Dendritic cell treated with granulocyte-macrophage colony-stimulating factor and Interleukin-4, amounts not matched to agents 40 ng/mL and 50 ng/mL, for 4 days (primary cell): ENCODE measurements at regions not wholly inside any gene's neighbourhood (a gene's known extent, or its start where the extent isn't known, plus 50 kb on each side); places are given as distances from the start of the nearest gene placed in this dataset.

ENCODE experiments used
- H3K27ac Mint-ChIP-seq: one replicate; pipeline ENCODE4 v1.8.0; 2022; ENCODE audit warnings: mild to moderate bottlenecking, mixed read lengths
- H3K27me3 Mint-ChIP-seq: one replicate; pipeline ENCODE4 v1.8.0; 2022; ENCODE audit warnings: mild to moderate bottlenecking, mixed read lengths
- H3K36me3 Mint-ChIP-seq: one replicate; pipeline ENCODE4 v1.8.0; 2022; ENCODE audit warnings: low read depth, mixed read lengths
- H3K4me1 Mint-ChIP-seq: one replicate; pipeline ENCODE4 v1.8.0; 2022; ENCODE audit warnings: low read depth, mixed read lengths
- H3K4me3 Mint-ChIP-seq: one replicate; pipeline ENCODE4 v1.8.0; 2022; ENCODE audit warnings: mild to moderate bottlenecking, moderate library complexity, mixed read lengths
- H3K9me3 Mint-ChIP-seq: one replicate; pipeline ENCODE4 v1.8.0; 2022; ENCODE audit warnings: mixed read lengths
- intact Hi-C: fragments of 100-400 bp; cut with micrococcal nuclease; formaldehyde crosslinking; loops from one replicate; pipeline ENCODE4 v1.15.0; 2022

DNA sequence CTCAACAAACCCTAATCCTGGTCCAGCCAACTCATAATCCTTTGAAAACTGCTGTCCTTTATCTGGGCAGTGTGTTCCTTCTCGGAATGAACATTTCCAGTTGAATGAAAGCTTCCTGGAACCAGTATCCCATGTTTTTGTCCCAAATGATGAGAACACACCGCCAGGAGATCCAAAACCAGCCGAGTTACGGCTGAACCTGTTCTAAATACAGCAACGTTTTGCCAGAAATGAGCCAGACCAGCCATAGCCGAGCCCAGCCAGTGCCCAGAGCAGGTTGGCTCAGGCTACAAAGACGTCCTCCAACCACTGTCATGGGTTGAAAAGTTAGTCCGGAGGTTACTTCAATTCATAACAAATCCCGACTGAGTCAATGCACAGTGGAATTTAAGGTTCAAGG, 67.6 kb upstream of the FOXF1 start:
- Mint-ChIP-seq H3K27me3 (peaks cover 16% of the 10 kb centered on the region), H3K9me3 (no peaks in the 10 kb centered on the region), H3K27ac (no peak overlapping the region), H3K36me3 (no peaks in the 10 kb centered on the region), H3K4me1 (no peaks in the 10 kb centered on the region), H3K4me3 (no peak overlapping the region)
- intact Hi-C loops: no loop called here

DNA sequence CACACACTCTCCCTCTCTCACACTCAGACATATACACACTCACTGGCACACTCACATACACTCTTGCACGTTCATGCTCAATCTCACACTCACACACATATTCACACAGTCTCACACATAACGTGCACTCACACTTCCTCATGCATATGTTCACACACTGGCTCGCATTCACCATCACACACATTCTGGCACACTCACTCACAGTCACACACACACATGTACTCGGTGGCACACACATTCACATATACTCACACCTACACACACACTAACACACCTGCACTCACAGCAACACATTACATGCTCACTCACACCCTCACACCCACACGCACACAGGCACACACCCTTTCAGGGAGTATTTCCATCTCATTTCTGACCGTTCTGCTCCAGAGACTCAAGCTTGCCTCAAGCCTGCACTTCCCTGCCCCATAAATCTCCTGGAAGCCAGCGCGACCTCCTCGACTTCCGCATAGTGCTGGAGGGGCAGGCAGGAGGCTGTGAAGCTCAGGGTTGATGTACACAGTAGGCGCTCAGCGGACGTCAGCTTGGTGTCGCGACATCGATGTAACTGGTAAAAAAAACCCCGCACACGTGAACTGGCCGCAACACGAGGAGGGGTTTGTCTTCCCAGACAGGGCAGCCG, 66.7 kb upstream of the FOXF1 start:
- intact Hi-C loops: no loop called here
- H3K27ac Mint-ChIP-seq: no peak overlapping the region
- H3K4me1 Mint-ChIP-seq: no peaks in the 10 kb centered on the region
- no peak overlapping the region for H3K4me3 Mint-ChIP-seq
- H3K9me3 Mint-ChIP-seq: no peaks in the 10 kb centered on the region
- peaks cover 16% of the 10 kb centered on the region for H3K27me3 Mint-ChIP-seq
- H3K36me3 Mint-ChIP-seq: no peaks in the 10 kb centered on the region

DNA sequence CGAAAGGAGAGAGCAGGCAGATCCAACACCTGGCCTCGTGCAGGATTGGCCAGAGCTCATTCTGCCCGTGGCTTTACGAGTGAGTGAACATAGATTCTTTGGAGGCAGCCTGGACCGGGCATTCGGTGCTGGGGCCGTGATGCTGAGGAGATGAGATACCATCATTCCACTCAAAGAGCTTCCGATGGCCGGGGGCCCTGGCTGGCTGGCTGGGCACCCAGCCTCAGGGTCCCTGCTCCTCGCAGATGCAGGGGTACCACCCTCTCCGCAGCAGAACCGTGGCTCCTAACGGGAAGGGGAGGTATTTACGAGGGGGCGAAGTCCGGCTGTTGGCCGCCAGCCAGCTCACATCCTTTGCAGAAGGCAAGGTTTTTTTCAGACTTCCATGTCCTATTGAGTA, 66.1 kb upstream of the FOXF1 start:
- H3K36me3 Mint-ChIP-seq: no peaks in the 10 kb centered on the region
- no peaks in the 10 kb centered on the region for H3K9me3 Mint-ChIP-seq
- no peak overlapping the region for H3K4me3 Mint-ChIP-seq
- H3K4me1 Mint-ChIP-seq: no peaks in the 10 kb centered on the region
- peaks cover 17% of the 10 kb centered on the region for H3K27me3 Mint-ChIP-seq
- intact Hi-C loops: no loop called here
- H3K27ac Mint-ChIP-seq: no peak overlapping the region

DNA sequence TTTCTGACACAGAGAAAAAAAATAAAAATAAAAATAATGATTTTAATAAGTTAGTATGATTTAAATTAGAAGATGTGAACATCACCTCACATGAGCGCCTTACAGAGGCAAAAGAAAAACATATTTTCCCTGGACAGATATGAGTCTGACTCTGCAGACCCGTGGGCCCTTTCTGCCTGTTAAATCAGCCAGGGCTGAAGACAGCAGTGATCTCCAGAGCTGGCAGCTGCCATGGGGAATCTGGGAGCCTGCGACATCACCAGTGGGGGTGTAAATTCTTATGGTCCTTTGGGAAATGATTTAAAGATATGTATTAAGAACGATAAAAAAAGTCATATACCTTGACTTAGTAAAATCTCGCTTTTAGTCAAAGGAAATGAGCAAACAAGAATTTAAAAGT, 65.7 kb upstream of the FOXF1 start:
- Mint-ChIP-seq H3K27me3 (peaks cover 21% of the 10 kb centered on the region), H3K9me3 (no peaks in the 10 kb centered on the region), H3K4me3 (no peak overlapping the region), H3K4me1 (no peaks in the 10 kb centered on the region), H3K36me3 (no peaks in the 10 kb centered on the region), H3K27ac (no peak overlapping the region)
- intact Hi-C loops: no loop called here

DNA sequence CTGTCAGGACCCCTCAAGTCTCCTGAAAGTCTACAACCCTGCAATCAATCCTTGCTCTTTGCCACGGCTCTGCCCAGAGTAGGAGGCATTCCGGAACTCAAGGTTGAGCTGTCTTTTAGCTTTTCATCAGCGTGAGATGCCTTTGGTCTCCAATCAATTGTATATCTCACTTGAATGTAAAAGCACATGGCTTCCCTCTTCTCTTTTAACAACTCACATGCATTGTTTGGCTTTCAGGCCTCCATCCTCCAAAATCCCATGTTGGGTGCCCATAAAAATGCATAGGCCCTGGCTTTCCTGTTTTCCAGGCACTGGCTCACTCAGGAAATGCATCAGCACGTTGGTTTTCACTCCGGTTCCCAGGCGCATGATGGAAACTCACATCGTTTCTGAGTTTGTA, 64.0 kb upstream of the FOXF1 start:
- no peaks in the 10 kb centered on the region for H3K4me1 Mint-ChIP-seq
- intact Hi-C loops: no loop called here
- no peak overlapping the region for H3K4me3 Mint-ChIP-seq
- H3K27me3 Mint-ChIP-seq: peaks cover 24% of the 10 kb centered on the region
- H3K27ac Mint-ChIP-seq: no peak overlapping the region
- no peaks in the 10 kb centered on the region for H3K36me3 Mint-ChIP-seq
- H3K9me3 Mint-ChIP-seq: no peaks in the 10 kb centered on the region

DNA sequence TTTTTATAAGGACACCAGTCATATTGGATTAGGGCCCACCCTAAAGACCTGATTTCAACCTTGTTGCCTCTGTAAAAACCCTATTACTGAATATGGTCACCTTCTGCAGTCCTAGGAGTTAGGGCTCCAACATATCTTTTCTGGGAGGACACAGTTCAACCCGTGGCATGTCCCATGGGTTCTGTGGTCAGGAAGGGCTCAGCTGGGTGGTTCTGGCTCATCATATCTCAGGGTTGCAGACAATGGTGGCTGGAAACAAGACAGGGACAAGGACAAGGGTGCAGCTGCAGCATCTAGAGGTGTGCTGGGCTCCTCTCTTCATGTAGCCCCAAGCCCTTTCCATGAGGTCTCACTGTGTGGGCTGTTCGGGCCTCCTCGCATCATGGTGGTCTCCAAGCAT, 63.1 kb upstream of the FOXF1 start:
- no peak overlapping the region for H3K27ac Mint-ChIP-seq
- intact Hi-C loops: no loop called here
- no peaks in the 10 kb centered on the region for H3K9me3 Mint-ChIP-seq
- H3K27me3 Mint-ChIP-seq: peaks cover 24% of the 10 kb centered on the region
- H3K4me3 Mint-ChIP-seq: no peak overlapping the region
- H3K36me3 Mint-ChIP-seq: no peaks in the 10 kb centered on the region
- no peaks in the 10 kb centered on the region for H3K4me1 Mint-ChIP-seq

DNA sequence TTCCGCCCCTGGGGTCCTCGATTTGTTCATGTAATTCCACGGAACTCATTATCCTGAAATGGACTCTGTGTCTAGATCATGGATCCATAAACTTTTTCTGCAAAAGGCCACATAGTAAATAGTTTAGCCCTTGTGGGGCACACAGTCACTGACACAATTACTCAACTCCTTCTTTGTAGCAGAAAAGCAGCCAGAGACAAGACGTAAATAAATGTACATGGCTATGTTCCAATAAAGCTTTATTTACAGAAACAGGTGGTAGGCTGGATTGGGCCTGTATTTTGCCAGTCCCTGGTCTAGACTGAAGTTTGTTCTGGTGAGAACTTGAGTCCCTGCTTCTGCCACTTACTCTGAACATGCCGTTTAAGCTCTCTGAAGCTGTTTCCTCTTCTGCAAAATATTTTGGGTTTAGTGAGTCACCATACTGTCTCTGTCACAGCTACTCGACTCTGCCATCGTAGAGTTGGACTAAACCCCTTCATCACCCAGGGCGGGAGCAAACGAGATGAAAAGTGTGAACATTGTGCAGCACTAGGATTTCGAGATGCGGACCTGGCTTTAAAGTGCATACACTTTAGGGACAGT, 61.9 kb upstream of the FOXF1 start:
- Mint-ChIP-seq H3K27me3 (peaks cover 22% of the 10 kb centered on the region), H3K27ac (no peak overlapping the region), H3K4me1 (no peaks in the 10 kb centered on the region), H3K36me3 (no peaks in the 10 kb centered on the region), H3K9me3 (no peaks in the 10 kb centered on the region), H3K4me3 (no peak overlapping the region)
- intact Hi-C loops: no loop called here

DNA sequence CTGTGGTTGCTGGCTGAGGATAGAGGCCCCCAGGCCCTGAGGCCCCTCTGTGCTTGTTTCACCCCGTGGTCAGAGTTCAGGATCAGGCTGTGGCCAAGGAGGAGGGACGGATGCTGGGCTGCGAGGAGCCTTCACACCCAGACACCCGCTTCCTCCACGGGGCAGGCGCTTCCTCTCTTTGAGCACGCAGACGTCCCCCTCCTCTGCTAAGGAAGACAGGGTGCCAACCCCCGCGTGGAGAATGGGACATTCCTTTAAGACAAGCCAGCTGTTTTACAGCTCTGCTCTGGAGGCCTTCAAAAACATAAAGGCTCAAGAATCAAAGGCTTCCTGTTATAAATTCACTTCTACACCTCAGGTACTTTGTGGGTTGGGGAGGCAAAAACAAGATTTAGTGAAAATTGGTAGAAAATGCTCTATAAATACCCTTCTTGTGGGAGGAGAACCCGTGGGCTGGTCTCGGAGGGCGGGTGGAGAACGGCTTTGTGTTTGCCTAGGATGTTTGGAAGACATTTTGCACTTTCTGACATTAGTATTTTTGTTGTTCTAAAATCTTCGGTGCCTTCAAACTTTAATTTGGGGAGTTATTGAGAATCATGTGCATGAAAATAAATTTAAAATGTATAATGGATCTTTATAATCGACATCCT, 60.8 kb upstream of the FOXF1 start:
- H3K36me3 Mint-ChIP-seq: no peaks in the 10 kb centered on the region
- H3K27me3 Mint-ChIP-seq: peaks cover 16% of the 10 kb centered on the region
- no peaks in the 10 kb centered on the region for H3K4me1 Mint-ChIP-seq
- H3K27ac Mint-ChIP-seq: no peak overlapping the region
- H3K9me3 Mint-ChIP-seq: no peaks in the 10 kb centered on the region
- intact Hi-C loops: no loop called here
- H3K4me3 Mint-ChIP-seq: no peak overlapping the region

DNA sequence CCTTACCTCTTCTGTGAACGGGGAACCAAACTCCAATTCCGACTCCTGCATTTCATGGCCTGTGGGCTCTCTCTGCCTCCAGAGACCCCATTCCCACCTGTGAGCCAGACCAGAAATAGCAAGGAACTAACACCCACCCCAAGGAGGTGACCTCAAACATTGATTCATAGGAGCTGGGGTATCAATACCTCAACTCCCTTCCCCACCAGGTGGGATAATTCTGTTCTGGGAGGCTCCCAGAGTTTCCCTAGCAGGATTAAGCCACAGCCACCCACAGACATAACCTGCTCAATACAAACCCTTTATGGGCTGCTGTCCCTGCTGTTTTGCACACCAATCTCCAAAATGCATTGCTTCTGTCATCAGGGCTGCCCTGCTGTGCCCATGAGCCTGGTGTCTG, 59.6 kb upstream of the FOXF1 start:
- H3K9me3 Mint-ChIP-seq: no peaks in the 10 kb centered on the region
- H3K4me3 Mint-ChIP-seq: no peak overlapping the region
- H3K36me3 Mint-ChIP-seq: no peaks in the 10 kb centered on the region
- intact Hi-C loops: no loop called here
- no peaks in the 10 kb centered on the region for H3K4me1 Mint-ChIP-seq
- H3K27ac Mint-ChIP-seq: no peak overlapping the region
- peaks cover 16% of the 10 kb centered on the region for H3K27me3 Mint-ChIP-seq

DNA sequence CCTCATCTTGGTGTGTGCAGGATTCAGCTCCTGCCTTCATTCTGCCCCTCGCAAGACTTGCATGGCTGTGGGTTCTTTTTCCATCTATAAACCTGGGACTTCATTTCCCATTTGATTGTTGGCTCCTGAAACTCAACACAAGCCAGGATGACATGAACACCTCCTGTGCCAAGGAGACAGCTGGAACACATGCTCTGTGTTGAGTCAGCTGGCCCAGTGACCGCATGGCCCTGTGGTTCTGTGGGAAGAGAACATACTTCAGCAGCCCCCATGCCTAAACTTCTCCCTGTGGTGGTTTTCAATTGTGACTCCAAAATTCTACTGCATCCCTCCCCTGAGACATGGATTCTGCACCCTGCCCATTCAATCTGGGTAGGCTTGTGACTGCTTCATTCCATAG, 57.9 kb upstream of the FOXF1 start:
- H3K9me3 Mint-ChIP-seq: no peaks in the 10 kb centered on the region
- intact Hi-C loops: no loop called here
- no peaks in the 10 kb centered on the region for H3K4me1 Mint-ChIP-seq
- no peaks in the 10 kb centered on the region for H3K36me3 Mint-ChIP-seq
- H3K4me3 Mint-ChIP-seq: no peak overlapping the region
- peaks cover 17% of the 10 kb centered on the region for H3K27me3 Mint-ChIP-seq
- H3K27ac Mint-ChIP-seq: no peak overlapping the region

DNA sequence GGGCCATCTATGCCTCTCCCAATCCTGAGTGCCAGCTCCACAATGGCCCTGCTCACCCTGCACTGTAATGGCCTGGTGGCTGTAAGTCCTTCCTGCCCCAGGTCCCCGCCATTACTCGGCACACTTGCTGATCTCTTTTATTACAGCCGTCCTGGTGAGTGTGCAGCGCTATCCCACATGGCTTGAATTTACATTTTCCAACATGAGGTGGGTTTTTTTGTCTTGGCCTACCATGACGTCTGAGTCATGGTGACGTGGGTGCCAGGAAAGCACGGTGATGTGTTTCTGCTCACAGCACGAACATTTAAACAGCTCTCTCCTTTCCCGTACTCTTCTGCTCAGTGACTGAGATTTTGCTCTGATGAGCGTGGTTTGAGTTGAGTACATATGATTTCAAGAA, 55.2 kb upstream of the FOXF1 start:
- intact Hi-C loops: no loop called here
- H3K36me3 Mint-ChIP-seq: no peaks in the 10 kb centered on the region
- H3K27me3 Mint-ChIP-seq: peaks cover 13% of the 10 kb centered on the region
- H3K4me1 Mint-ChIP-seq: no peaks in the 10 kb centered on the region
- no peak overlapping the region for H3K27ac Mint-ChIP-seq
- H3K4me3 Mint-ChIP-seq: no peak overlapping the region
- no peaks in the 10 kb centered on the region for H3K9me3 Mint-ChIP-seq

DNA sequence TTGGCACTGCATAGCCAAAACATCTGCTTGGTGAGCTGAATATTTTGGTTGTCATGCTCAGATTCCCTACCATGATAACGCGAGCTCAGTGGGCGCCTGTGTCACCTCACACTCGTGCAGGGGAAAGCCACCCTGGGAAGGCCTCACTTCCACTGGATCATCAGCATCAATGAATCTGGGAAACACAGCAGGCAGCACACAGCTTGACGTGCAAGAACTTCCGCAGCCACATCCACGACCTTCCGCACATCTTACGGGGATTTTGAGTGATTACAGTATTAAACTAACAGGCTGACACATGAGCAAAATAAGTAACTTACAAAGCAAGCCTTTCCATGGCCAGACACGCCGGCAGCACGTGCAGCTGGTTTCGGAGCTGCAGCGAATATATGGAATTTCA, 54.7 kb upstream of the FOXF1 start:
- no peak overlapping the region for H3K4me3 Mint-ChIP-seq
- H3K4me1 Mint-ChIP-seq: no peaks in the 10 kb centered on the region
- intact Hi-C loops: no loop called here
- no peaks in the 10 kb centered on the region for H3K9me3 Mint-ChIP-seq
- H3K27me3 Mint-ChIP-seq: peaks cover 14% of the 10 kb centered on the region
- H3K27ac Mint-ChIP-seq: no peak overlapping the region
- no peaks in the 10 kb centered on the region for H3K36me3 Mint-ChIP-seq

DNA sequence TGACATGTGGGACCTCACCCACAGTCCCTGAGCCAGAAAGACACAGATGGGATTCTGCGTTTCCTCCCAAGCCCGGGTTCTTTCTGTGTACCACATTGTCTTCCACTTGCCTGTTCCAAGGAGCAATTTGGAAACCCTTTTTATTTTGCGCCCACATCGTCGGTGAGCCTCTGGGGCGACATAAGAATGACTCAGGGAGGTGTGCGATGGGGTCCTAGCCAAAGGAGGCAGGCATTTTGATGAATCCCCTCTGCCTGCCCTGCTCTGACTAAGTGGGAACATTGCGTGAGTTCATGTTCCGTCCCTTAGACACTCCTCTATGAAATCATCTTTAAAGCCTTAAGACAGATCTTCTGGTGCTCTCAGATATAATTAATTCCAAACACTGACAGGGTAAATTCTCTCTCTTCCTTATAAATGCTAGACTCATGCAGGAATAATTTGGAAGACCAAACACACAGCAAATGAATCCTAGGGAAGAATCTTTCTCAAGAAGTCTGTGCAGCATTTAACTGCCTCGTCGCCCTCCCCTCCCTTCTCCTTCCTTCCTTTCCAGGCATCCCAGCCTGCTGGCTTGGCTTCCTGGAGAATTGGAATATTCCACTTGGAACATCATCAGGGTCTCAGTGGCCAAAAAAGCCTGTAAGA, 52.7 kb upstream of the FOXF1 start:
- Mint-ChIP-seq H3K4me1 (no peaks in the 10 kb centered on the region), H3K36me3 (no peaks in the 10 kb centered on the region), H3K27ac (no peak overlapping the region), H3K4me3 (no peak overlapping the region), H3K27me3 (peaks cover 12% of the 10 kb centered on the region), H3K9me3 (no peaks in the 10 kb centered on the region)
- intact Hi-C loops: no loop called here

DNA sequence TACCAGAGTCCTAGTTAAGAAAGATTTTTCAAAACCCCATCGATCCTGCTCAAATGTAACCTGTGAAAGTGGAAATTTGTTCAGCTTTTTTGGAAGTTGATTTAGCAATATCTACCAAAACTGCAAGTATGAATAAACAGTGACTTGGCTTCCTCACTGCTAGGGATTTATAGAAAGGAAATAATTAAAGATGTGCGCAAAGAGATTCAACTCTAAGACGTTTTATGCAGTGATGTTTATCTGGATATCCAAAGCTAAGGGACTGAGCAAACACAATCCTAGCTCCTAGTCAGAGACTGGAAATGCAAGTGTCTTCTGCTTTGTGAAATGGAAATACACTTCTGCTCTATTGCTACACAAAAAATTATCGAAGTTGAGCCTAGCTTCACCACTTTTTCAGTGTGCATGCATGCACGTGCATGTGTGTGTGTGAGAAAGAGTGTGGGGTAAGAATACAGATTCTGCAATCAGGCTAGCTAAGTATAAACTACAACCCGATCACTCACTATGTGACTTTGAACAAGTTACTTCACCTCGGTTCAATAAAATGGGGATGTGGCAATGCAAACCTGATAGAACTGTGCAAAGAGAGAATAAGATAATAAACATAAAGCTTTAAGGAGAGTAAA, 52.1 kb upstream of the FOXF1 start:
- H3K4me1 Mint-ChIP-seq: no peaks in the 10 kb centered on the region
- intact Hi-C loops: no loop called here

More for the DNA sequence above, 52.1 kb upstream of the FOXF1 start:
- Mint-ChIP-seq H3K9me3 (no peaks in the 10 kb centered on the region), H3K27ac (no peak overlapping the region), H3K36me3 (no peaks in the 10 kb centered on the region), H3K4me3 (no peak overlapping the region), H3K27me3 (peaks cover 12% of the 10 kb centered on the region)
